ENCODE measurements at regions not wholly inside any gene's neighbourhood (a gene's known extent, or its start where the extent isn't known, plus 50 kb on each side); places are given as distances from the start of the nearest gene placed in this dataset.

DNA sequence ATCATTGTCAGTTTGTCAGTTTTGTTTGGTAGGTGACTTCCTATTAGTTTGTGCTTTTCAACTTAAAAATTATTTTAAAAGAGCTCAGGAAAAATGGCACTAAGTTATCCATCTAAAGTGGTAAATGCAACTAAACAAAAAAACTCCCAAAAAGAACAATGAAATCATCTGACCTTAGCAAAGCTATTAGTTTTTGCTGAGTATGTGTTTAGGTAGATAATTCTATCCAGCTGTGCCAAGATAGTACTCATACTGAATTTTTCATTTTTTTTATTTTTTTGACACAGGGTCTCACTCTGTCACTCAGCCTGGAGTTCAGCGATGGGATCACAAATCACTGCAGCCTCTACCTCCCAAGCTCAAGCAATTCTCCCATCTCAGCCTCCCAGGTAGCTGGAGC, 645.3 kb downstream of the TBC1D4 start:
- Histone ChIP-seq H3K4me1 (replicated peaks in 1 of 4; ENCODE audit: control insufficient read depth in 3 of 4, insufficient read depth in 4 of 4, low read length in 3 of 4) (no peaks in the 10 kb centered on the region), H3K27me3 (replicated peaks in 1 of 4; ENCODE audit: control insufficient read depth in 3 of 4, extremely low read depth in 1 of 4, insufficient read depth in 3 of 4, low read length in 3 of 4) (no peaks in the 10 kb centered on the region), H3K4me3 (ENCODE audit: extremely low read depth in 1 of 4, insufficient read depth in 2 of 4, low read depth in 3 of 4, low read length in 4 of 4) (no peak overlapping the region), H4K20me1 (replicated peaks in 1 of 2; ENCODE audit: control insufficient read depth in 1 of 2, insufficient read depth in 2 of 2, low read length in 2 of 2) (no peaks in the 10 kb centered on the region), H3K27ac (ENCODE audit: low read depth, low read length) (no peak overlapping the region), H2BK20ac (ENCODE audit: low read length) (no peak overlapping the region), H3K36me3 (ENCODE audit: control insufficient read depth in 2 of 4, insufficient read depth in 4 of 4, low read length in 3 of 4) (no peaks in the 10 kb centered on the region), H3K18ac (ENCODE audit: extremely low read depth, low read length) (no peak overlapping the region), H2BK12ac (ENCODE audit: low read depth, low read length) (no peak overlapping the region), H4K91ac (replicated peaks; ENCODE audit: insufficient read length, low read length) (no peak overlapping the region), H3K23ac (ENCODE audit: insufficient read length) (no peak overlapping the region), H3K9me3 (ENCODE audit: insufficient read depth in 2 of 2, low read depth in 1 of 2, low read length in 1 of 2) (no peaks in the 10 kb centered on the region), H3K56ac (replicated peaks; ENCODE audit: insufficient read length, low read depth, low read length) (no peak overlapping the region), H4K5ac (ENCODE audit: insufficient read length, low read depth, low read length) (no peak overlapping the region), H3K4me2 (ENCODE audit: insufficient read depth in 1 of 2, low read depth in 2 of 2, low read length in 2 of 2) (no peak overlapping the region), H4K8ac (ENCODE audit: extremely low read depth, insufficient read depth, low read length) (no peak overlapping the region), H3K4ac (replicated peaks; ENCODE audit: insufficient read length, low read depth, low read length) (no peak overlapping the region), H3K23me2 (ENCODE audit: low read depth, low read length) (no peaks in the 10 kb centered on the region), H2BK120ac (replicated peaks; ENCODE audit: low read depth, low read length) (no peak overlapping the region), H3K9ac (replicated peaks in 1 of 4; ENCODE audit: extremely low read depth in 1 of 4, low read depth in 3 of 4, low read length in 3 of 4) (no peak overlapping the region), H3K14ac (ENCODE audit: insufficient read length) (no peak overlapping the region), H2AFZ (ENCODE audit: low read length) (no peak overlapping the region), H2BK5ac (ENCODE audit: low read depth, low read length) (no peak overlapping the region), H3K79me1 (ENCODE audit: low read depth, low read length) (no peaks in the 10 kb centered on the region), H2BK15ac (ENCODE audit: low read length) (no peak overlapping the region), H2AK5ac (ENCODE audit: low read depth, low read length) (no peak overlapping the region), H3K79me2 (ENCODE audit: control insufficient read depth in 1 of 2, insufficient read depth in 2 of 2, low read length in 2 of 2) (no peaks in the 10 kb centered on the region)
- 94% methylated on average over 1 of the region's 1 CpG; no CpG with 5 or more reads in 1 of the 2 experiments for WGBS, 2 experiments (ENCODE audit: extremely low coverage in 1 of 2, insufficient coverage in 1 of 2, insufficient read length in 1 of 2, insufficient replicate concordance in 2 of 2, low coverage in 1 of 2, low lambda C conversion rate in 2 of 2, missing lambda C conversion rate in 1 of 2)
- no peak for DNase-seq (ENCODE audit: low read depth in 1 of 2, low spot score in 2 of 2)
- ChIA-PET POLR2A (ENCODE audit: partially characterized antibody) (no interaction called here), CTCF (ENCODE audit: partially characterized antibody) (no interaction called here)
- no peak for FAIRE-seq
- no peak for TF ChIP-seq JUN (IDR thresholded peaks at IDR 0.05; ENCODE audit: low read depth, low read length)
- no peak for TF ChIP-seq TAF1 (IDR thresholded peaks at IDR 0.05; ENCODE audit: low read depth, low read length)
- no peak for TF ChIP-seq KDM1A (IDR thresholded peaks at IDR 0.05; ENCODE audit: borderline replicate concordance, low read length)
- no peak for TF ChIP-seq RNF2 (IDR thresholded peaks at IDR 0.05; ENCODE audit: borderline replicate concordance, low read depth, low read length, missing control alignments, poor library complexity, severe bottlenecking)
- no peak for TF ChIP-seq RFX5 (IDR thresholded peaks at IDR 0.05; ENCODE audit: borderline replicate concordance, low read depth, low read length)
- TF ChIP-seq CREB1 (IDR thresholded peaks at IDR 0.05): no peak
- TF ChIP-seq, protein P1, sequence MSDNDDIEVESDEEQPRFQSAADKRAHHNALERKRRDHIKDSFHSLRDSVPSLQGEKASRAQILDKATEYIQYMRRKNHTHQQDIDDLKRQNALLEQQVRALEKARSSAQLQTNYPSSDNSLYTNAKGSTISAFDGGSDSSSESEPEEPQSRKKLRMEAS (IDR thresholded peaks at IDR 0.05): no peak
